SKM-1 treated with dmso at 0.1 percent for 144 hours (cell line): ENCODE measurements at regions not wholly inside any gene's neighbourhood (a gene's known extent, or its start where the extent isn't known, plus 50 kb on each side); places are given as distances from the start of the nearest gene placed in this dataset.

ENCODE experiments used
- DNase-seq: peaks from one replicate; lab custom pipeline; 2025; ENCODE audit not compliant: unreplicated experiment; lab: John Stamatoyannopoulos, UW

- no peak for DNase-seq
These were observed 368.6 kb downstream of the TMA16 start for GRCh38 chr4:163863082-163863481.

GRCh38 chr4:163865010-163865409 is 370.5 kb downstream of the TMA16 start:
- DNase-seq, result no peak

- no peak for DNase-seq
These were observed 372.3 kb downstream of the TMA16 start for GRCh38 chr4:163866728-163867315.

GRCh38 chr4:163868445-163868844 is 374.0 kb downstream of the TMA16 start:
- no peak for DNase-seq

- DNase-seq, result no peak
These were observed 376.6 kb downstream of the TMA16 start for GRCh38 chr4:163871078-163871477.

- DNase-seq, result no peak
These were observed 380.8 kb downstream of the TMA16 start for GRCh38 chr4:163875327-163875726.

GRCh38 chr4:163878336-163879121 is 384.0 kb downstream of the TMA16 start:
- DNase-seq, result no peak

GRCh38 chr4:163892417-163892816 is 397.9 kb downstream of the TMA16 start:
- DNase-seq, result no peak

- peak; percentile 38 for DNase-seq
These were observed 401.0 kb downstream of the TMA16 start for GRCh38 chr4:163895378-163896005.

- DNase-seq, result no peak
These were observed 406.8 kb downstream of the TMA16 start for GRCh38 chr4:163901319-163901718.

GRCh38 chr4:163902417-163902816 is 407.9 kb downstream of the TMA16 start:
- DNase-seq, result no peak

GRCh38 chr4:163911891-163912290 is 417.4 kb downstream of the TMA16 start:
- DNase-seq, result no peak

GRCh38 chr4:163913571-163913970 is 419.1 kb downstream of the TMA16 start:
- DNase-seq, result no peak

- DNase-seq, result no peak
These were observed 421.4 kb downstream of the TMA16 start for GRCh38 chr4:163915896-163916295.

GRCh38 chr4:163920426-163920825 is 425.9 kb downstream of the TMA16 start:
- no peak for DNase-seq

- DNase-seq, result no peak
These were observed 427.8 kb downstream of the TMA16 start for GRCh38 chr4:163922302-163922701.

- no peak for DNase-seq
These were observed 428.6 kb downstream of the TMA16 start for GRCh38 chr4:163923092-163923491.

- no peak for DNase-seq
These were observed 435.6 kb downstream of the TMA16 start for GRCh38 chr4:163930086-163930485.

- DNase-seq, result no peak
These were observed 438.0 kb downstream of the TMA16 start for GRCh38 chr4:163932504-163932903.

GRCh38 chr4:163939597-163939996 is 445.1 kb downstream of the TMA16 start:
- no peak for DNase-seq

- DNase-seq, result no peak
These were observed 446.9 kb downstream of the TMA16 start for GRCh38 chr4:163941221-163941905.
